Mesenchymal stem cell (in vitro differentiated cells and primary cell): ENCODE measurements at regions not wholly inside any gene's neighbourhood (a gene's known extent, or its start where the extent isn't known, plus 50 kb on each side); places are given as distances from the start of the nearest gene placed in this dataset.
A peak's percentile ranks its signal among the peaks of the same experiment; 100 is the strongest.

Experiments
- DNase-seq: peaks from one replicate; pipeline ENCODE4 v3.0.0-alpha.2; 2013
- H2AFZ ChIP-seq: one replicate; pipeline ENCODE4 v1.6.1; 2013; ENCODE audit warnings: low read depth, mild to moderate bottlenecking, control low read depth, inconsistent platforms, low read length, moderate library complexity
- H2AK5ac ChIP-seq: 2 replicates; pipeline ENCODE4 v1.6.1; 2013; ENCODE audit warnings: low read length, moderate library complexity, mild to moderate bottlenecking, inconsistent platforms; ENCODE audit not compliant: severe bottlenecking
- H2BK120ac ChIP-seq: one replicate; pipeline ENCODE4 v1.6.1; 2013; ENCODE audit warnings: low read depth, mild to moderate bottlenecking, inconsistent platforms, low read length, moderate library complexity
- H2BK12ac ChIP-seq, 2 experiments: one replicate each; pipeline ENCODE4 v1.6.1; 2013; ENCODE audit warnings: inconsistent platforms in 2 of 2, low read length in 2 of 2, mild to moderate bottlenecking in 2 of 2, moderate library complexity in 2 of 2, control low read depth in 1 of 2
- H2BK15ac ChIP-seq: one replicate; pipeline ENCODE4 v1.6.1; 2013; ENCODE audit warnings: mild to moderate bottlenecking, low read depth, inconsistent platforms; ENCODE audit not compliant: poor library complexity, severe bottlenecking
- H2BK5ac ChIP-seq: 2 replicates; pipeline ENCODE4 v1.6.1; 2013; ENCODE audit warnings: low read depth, mild to moderate bottlenecking, low read length, control low read depth, inconsistent platforms; ENCODE audit not compliant: poor library complexity, severe bottlenecking
- H3K14ac ChIP-seq, 2 experiments: one replicate each; pipeline ENCODE4 v1.6.1; 2013; ENCODE audit warnings: inconsistent platforms in 2 of 2, low read length in 2 of 2, control low read depth in 1 of 2, mild to moderate bottlenecking in 1 of 2, moderate library complexity in 1 of 2
- H3K18ac ChIP-seq, 2 experiments: one replicate each; pipeline ENCODE4 v1.6.1; 2013; ENCODE audit warnings: inconsistent platforms in 2 of 2, low read length in 2 of 2, control low read depth in 1 of 2, low read depth in 1 of 2, mild to moderate bottlenecking in 1 of 2
- H3K23ac ChIP-seq, 2 experiments: one replicate each; pipeline ENCODE4 v1.6.1; 2013; ENCODE audit warnings: inconsistent platforms in 2 of 2, low read length in 2 of 2, mild to moderate bottlenecking in 2 of 2, moderate library complexity in 2 of 2, control low read depth in 1 of 2
- H3K27ac ChIP-seq: 2 replicates; pipeline ENCODE4 v1.5.1; 2013; ENCODE audit warnings: mild to moderate bottlenecking, moderate library complexity, low read length, control low read depth, inconsistent platforms; ENCODE audit not compliant: poor library complexity, severe bottlenecking
- H3K27me3 ChIP-seq, 2 experiments: 2 replicates each; pipeline versions ENCODE4 v1.6.1 to v1.7.0; 2013; ENCODE audit warnings: low read length in 2 of 2, mild to moderate bottlenecking in 2 of 2, moderate library complexity in 2 of 2, control low read depth in 1 of 2, inconsistent platforms in 1 of 2; ENCODE audit not compliant: control insufficient read depth in 1 of 2, insufficient read depth in 1 of 2
- H3K36me3 ChIP-seq, 2 experiments: 2 replicates each; pipeline versions ENCODE4 v1.6.1 to v1.7.0; 2013; ENCODE audit warnings: low read length in 2 of 2, control low read depth in 1 of 2, inconsistent platforms in 1 of 2, low read depth in 1 of 2, mild to moderate bottlenecking in 1 of 2; ENCODE audit not compliant: insufficient read depth in 2 of 2, control insufficient read depth in 1 of 2
- H3K4ac ChIP-seq, 2 experiments: one replicate each; pipeline ENCODE4 v1.6.1; 2013; ENCODE audit warnings: inconsistent platforms in 2 of 2, low read length in 2 of 2, mild to moderate bottlenecking in 2 of 2, moderate library complexity in 2 of 2, control low read depth in 1 of 2, low read depth in 1 of 2
- H3K4me1 ChIP-seq: 2 replicates; pipeline ENCODE4 v1.6.1; 2013; ENCODE audit warnings: low read depth, low read length, control low read depth; ENCODE audit not compliant: control insufficient read depth, insufficient read depth
- H3K4me2 ChIP-seq: 2 replicates; pipeline ENCODE4 v1.6.1; 2013; ENCODE audit warnings: low read length, mild to moderate bottlenecking, inconsistent platforms; ENCODE audit not compliant: poor library complexity, severe bottlenecking
- H3K4me3 ChIP-seq, 2 experiments: 2 replicates each; pipeline versions ENCODE4 v1.5.1 to v1.7.0; 2013; ENCODE audit warnings: low read length in 2 of 2, mild to moderate bottlenecking in 2 of 2, control low read depth in 1 of 2, low read depth in 1 of 2; ENCODE audit not compliant: insufficient read depth in 1 of 2
- H3K79me1 ChIP-seq: replicated peaks from 2 replicates; pipeline ENCODE4 v1.6.1; 2013; ENCODE audit warnings: mild to moderate bottlenecking, control low read depth, low read length, inconsistent platforms; ENCODE audit not compliant: poor library complexity, severe bottlenecking
- H3K9ac ChIP-seq: 2 replicates; pipeline ENCODE4 v1.7.0; 2013; ENCODE audit warnings: mild to moderate bottlenecking, low read length, moderate library complexity
- H3K9me3 ChIP-seq: 2 replicates; pipeline ENCODE4 v1.7.0; 2013; ENCODE audit warnings: mild to moderate bottlenecking, low read length; ENCODE audit not compliant: control insufficient read depth
- H4K8ac ChIP-seq: one replicate; pipeline ENCODE4 v1.6.1; 2013; ENCODE audit warnings: inconsistent platforms, mild to moderate bottlenecking, low read length, moderate library complexity
- H4K91ac ChIP-seq: one replicate; pipeline ENCODE4 v1.6.1; 2013; ENCODE audit warnings: mild to moderate bottlenecking, low read length, inconsistent platforms
- WGBS: methylation state at CpG from one replicate; pipeline ENCODE4 v1.1.7; 2013; ENCODE audit warnings: mixed read lengths; 5-methylcytosine and 5-hydroxymethylcytosine counted together

DNA sequence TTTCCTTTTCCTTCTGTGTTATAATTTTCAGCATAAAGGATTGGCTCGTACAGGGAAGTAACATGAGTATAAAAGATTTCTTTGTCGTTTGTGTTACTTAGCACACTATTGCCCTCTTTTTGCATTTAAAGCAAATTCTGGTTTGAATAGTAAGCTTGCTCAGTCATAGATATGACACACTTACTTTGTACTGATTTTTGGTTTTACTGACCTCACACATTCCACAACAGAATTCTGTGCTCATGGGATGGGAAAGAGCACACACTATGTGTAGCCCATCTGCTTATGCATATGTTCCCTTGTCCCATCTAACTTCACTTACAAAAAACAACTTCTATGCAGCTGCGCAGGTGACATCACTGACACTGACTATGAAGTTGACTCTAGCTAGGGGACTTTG lies 111.9 kb upstream of the MTAP start:
- no peak for DNase-seq
- H3K9me3 ChIP-seq = no peaks in the 10 kb centered on the region
- no peak overlapping the region for H4K91ac ChIP-seq
- no peak overlapping the region for H3K4me2 ChIP-seq
- H3K4me1 ChIP-seq = peaks cover 8% of the 10 kb centered on the region
- H3K14ac ChIP-seq = no peak overlapping the region
- H3K4ac ChIP-seq = no peak overlapping the region
- H2BK5ac ChIP-seq = no peak overlapping the region
- H4K8ac ChIP-seq = no peak overlapping the region
- no peak overlapping the region for H2BK120ac ChIP-seq
- H3K27ac ChIP-seq = no peak overlapping the region
- no peak overlapping the region for H2BK15ac ChIP-seq
- H3K23ac ChIP-seq = no peak overlapping the region
- peak overlapping the region; percentile 35 for H3K9ac ChIP-seq
- no peaks in the 10 kb centered on the region for H3K36me3 ChIP-seq
- H3K18ac ChIP-seq = no peak overlapping the region
- H3K79me1 ChIP-seq = no peaks in the 10 kb centered on the region
- H3K27me3 ChIP-seq = no peaks in the 10 kb centered on the region
- 100% methylated on average over 1 of the region's 3 CpGs for WGBS
- no peak overlapping the region for H2BK12ac ChIP-seq
- H2AK5ac ChIP-seq = no peak overlapping the region
- H2AFZ ChIP-seq = no peak overlapping the region
- H3K4me3 ChIP-seq = no peak overlapping the region

DNA sequence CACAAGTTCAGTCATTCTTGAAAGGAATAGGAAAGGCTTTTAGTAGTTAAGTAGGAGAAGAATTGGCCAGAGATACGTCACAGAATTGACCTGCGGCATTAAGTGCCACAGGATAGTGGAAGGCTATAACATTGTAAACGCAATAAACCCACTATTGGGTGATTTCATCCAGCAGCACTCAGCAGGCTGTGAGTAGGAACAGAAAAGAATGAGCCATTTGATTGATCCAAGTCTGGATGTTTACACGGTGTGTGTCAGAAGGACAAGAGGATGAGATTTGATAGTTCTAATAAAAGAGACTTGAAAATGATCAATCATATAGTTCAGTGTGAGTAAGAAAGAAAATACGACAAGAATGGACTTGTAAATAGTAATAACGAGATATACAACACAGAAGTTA lies 110.0 kb upstream of the MTAP start:
- Histone ChIP-seq H3K27ac (no peak overlapping the region), H3K79me1 (no peaks in the 10 kb centered on the region), H3K18ac (no peak overlapping the region), H4K8ac (no peak overlapping the region), H3K4ac (no peak overlapping the region), H3K9me3 (no peaks in the 10 kb centered on the region), H3K4me1 (peaks cover 6% of the 10 kb centered on the region), H2BK120ac (no peak overlapping the region), H2BK5ac (no peak overlapping the region), H2BK15ac (no peak overlapping the region), H2AFZ (no peak overlapping the region), H3K14ac (no peak overlapping the region), H3K27me3 (no peaks in the 10 kb centered on the region), H3K4me3 (no peak overlapping the region), H3K23ac (no peak overlapping the region), H2BK12ac (no peak overlapping the region), H3K36me3 (no peaks in the 10 kb centered on the region), H4K91ac (no peak overlapping the region), H3K4me2 (no peak overlapping the region), H2AK5ac (no peak overlapping the region), H3K9ac (no peak overlapping the region)
- WGBS = 66% methylated on average over 4 of the region's 6 CpGs
- no peak for DNase-seq

DNA sequence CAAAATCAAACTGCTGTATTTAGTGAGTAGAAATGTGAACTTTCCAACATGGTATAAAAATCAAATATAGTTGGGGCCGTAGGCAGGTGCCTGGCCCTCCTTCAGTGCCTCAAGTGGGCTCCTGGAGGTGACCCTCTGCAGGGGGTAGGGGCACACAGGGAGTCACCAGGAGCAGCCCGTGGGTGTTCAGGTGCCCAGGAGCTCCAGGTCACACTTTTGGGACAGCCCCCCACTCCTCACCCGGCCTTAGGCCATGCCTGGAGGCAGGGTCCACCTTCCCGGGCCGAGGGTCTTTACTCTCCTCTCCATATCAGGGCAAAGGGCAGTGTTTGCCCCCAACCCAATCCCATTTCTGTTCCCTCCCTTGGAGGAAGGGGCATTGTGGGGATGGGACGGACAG lies 108.0 kb upstream of the MTAP start:
- Histone ChIP-seq H3K23ac (no peak overlapping the region), H3K18ac (no peak overlapping the region), H2AK5ac (no peak overlapping the region), H3K4me1 (peaks cover 2% of the 10 kb centered on the region), H3K36me3 (no peaks in the 10 kb centered on the region), H3K14ac (no peak overlapping the region), H3K4ac (no peak overlapping the region), H4K91ac (no peak overlapping the region), H3K27me3 (no peaks in the 10 kb centered on the region), H3K79me1 (no peaks in the 10 kb centered on the region), H2BK5ac (no peak overlapping the region), H4K8ac (no peak overlapping the region), H2BK12ac (no peak overlapping the region), H3K9ac (no peak overlapping the region), H2BK15ac (no peak overlapping the region), H2AFZ (no peak overlapping the region), H2BK120ac (no peak overlapping the region), H3K4me2 (no peak overlapping the region), H3K9me3 (no peaks in the 10 kb centered on the region), H3K4me3 (no peak overlapping the region), H3K27ac (no peak overlapping the region)
- DNase-seq = no peak
- 94% methylated on average over 3 of the region's 6 CpGs for WGBS

DNA sequence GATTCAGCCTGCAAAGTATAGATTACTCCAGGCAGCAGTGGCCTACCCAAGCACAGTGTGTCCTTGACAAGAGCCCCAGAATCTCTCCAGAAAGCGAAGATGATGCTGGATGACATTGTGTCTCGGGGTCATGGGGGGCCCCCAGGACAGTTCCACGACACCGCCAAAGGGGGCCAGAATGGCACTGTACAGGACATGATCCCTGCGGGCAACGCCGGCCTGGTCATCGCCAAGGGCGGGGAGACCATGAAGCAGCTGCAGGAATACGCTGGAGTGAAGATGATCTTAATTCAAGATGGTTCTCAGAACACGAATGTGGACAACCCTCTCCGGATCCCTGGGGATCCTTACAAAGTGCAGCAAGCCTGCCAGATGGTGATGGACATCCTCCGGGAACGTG lies 107.0 kb upstream of the MTAP start:
- Histone ChIP-seq H3K23ac (no peak overlapping the region), H2AFZ (no peak overlapping the region), H3K27me3 (no peaks in the 10 kb centered on the region), H3K4me3 (no peak overlapping the region), H3K27ac (no peak overlapping the region), H4K91ac (no peak overlapping the region), H2AK5ac (no peak overlapping the region), H3K4ac (no peak overlapping the region), H4K8ac (no peak overlapping the region), H3K9me3 (no peaks in the 10 kb centered on the region), H3K4me2 (no peak overlapping the region), H3K9ac (no peak overlapping the region), H3K4me1 (no peaks in the 10 kb centered on the region), H2BK15ac (no peak overlapping the region), H3K14ac (no peak overlapping the region), H2BK12ac (no peak overlapping the region), H3K79me1 (no peaks in the 10 kb centered on the region), H2BK5ac (no peak overlapping the region), H2BK120ac (no peak overlapping the region), H3K36me3 (no peaks in the 10 kb centered on the region), H3K18ac (no peak overlapping the region)
- 97% methylated on average over 14 of the region's 14 CpGs for WGBS
- DNase-seq = no peak
